ENCODE measurements at regions not wholly inside any gene's neighbourhood (a gene's known extent, or its start where the extent isn't known, plus 50 kb on each side); places are given as distances from the start of the nearest gene placed in this dataset.
"Not testable (repeated sequence)": the region's sequence is repeated elsewhere in the genome, so short reads cannot be mapped to it uniquely, and the experiment has no call there.

GRCh38 chr4:45007508-45007907 lies 281.2 kb upstream of the GNPDA2 start:
- TF ChIP-seq POLR2A (IDR thresholded peaks at IDR 0.05; ENCODE audit: low read depth, low read length): no peak
- no peak for FAIRE-seq
- no peak for DNase-seq (ENCODE audit: insufficient read length, low spot score)

- DNase-seq (ENCODE audit: insufficient read length, low spot score): no peak
- no peak for FAIRE-seq
- no peak for TF ChIP-seq POLR2A (IDR thresholded peaks at IDR 0.05; ENCODE audit: low read depth, low read length)
Observed at GRCh38 chr4:45006078-45006477, 279.7 kb upstream of the GNPDA2 start.

GRCh38 chr4:45004847-45005565 lies 278.6 kb upstream of the GNPDA2 start:
- FAIRE-seq (no peak), DNase-seq (ENCODE audit: insufficient read length, low spot score) (no peak)
- no peak for TF ChIP-seq POLR2A (IDR thresholded peaks at IDR 0.05; ENCODE audit: low read depth, low read length)

GRCh38 chr4:45004326-45004725 lies 278.0 kb upstream of the GNPDA2 start:
- FAIRE-seq: no peak

GRCh38 chr4:44996276-44996845 lies 270.0 kb upstream of the GNPDA2 start:
- DNase-seq (ENCODE audit: insufficient read length, low spot score): no peak
- no peak for FAIRE-seq
- TF ChIP-seq POLR2A (IDR thresholded peaks at IDR 0.05; ENCODE audit: low read depth, low read length): no peak

More at GRCh38 chr4:45004326-45004725, 278.0 kb upstream of the GNPDA2 start:
- no peak for TF ChIP-seq POLR2A (IDR thresholded peaks at IDR 0.05; ENCODE audit: low read depth, low read length)
- DNase-seq (ENCODE audit: insufficient read length, low spot score): no peak

- DNase-seq (ENCODE audit: insufficient read length, low spot score) (no peak), FAIRE-seq (no peak)
- TF ChIP-seq POLR2A (IDR thresholded peaks at IDR 0.05; ENCODE audit: low read depth, low read length): no peak
Observed at GRCh38 chr4:44988011-44988410, 261.7 kb upstream of the GNPDA2 start.

GRCh38 chr4:44985938-44986337 lies 259.6 kb upstream of the GNPDA2 start:
- DNase-seq (ENCODE audit: insufficient read length, low spot score) (no peak), FAIRE-seq (no peak)
- no peak for TF ChIP-seq POLR2A (IDR thresholded peaks at IDR 0.05; ENCODE audit: low read depth, low read length)

- no peak for DNase-seq (ENCODE audit: insufficient read length, low spot score)
Observed at GRCh38 chr4:44985152-44985551, 258.8 kb upstream of the GNPDA2 start.

GRCh38 chr4:44984083-44984482 lies 257.7 kb upstream of the GNPDA2 start:
- no peak for FAIRE-seq
- no peak for DNase-seq (ENCODE audit: insufficient read length, low spot score)
- TF ChIP-seq POLR2A (IDR thresholded peaks at IDR 0.05; ENCODE audit: low read depth, low read length): no peak

More at GRCh38 chr4:44985152-44985551, 258.8 kb upstream of the GNPDA2 start:
- no peak for FAIRE-seq
- TF ChIP-seq POLR2A (IDR thresholded peaks at IDR 0.05; ENCODE audit: low read depth, low read length): no peak

- DNase-seq (ENCODE audit: insufficient read length, low spot score) (no peak), FAIRE-seq (no peak)
- no peak for TF ChIP-seq POLR2A (IDR thresholded peaks at IDR 0.05; ENCODE audit: low read depth, low read length)
Observed at GRCh38 chr4:44983083-44983482, 256.7 kb upstream of the GNPDA2 start.

GRCh38 chr4:44978020-44978419 lies 251.7 kb upstream of the GNPDA2 start:
- DNase-seq (ENCODE audit: insufficient read length, low spot score): no peak
- FAIRE-seq: no peak
- no peak for TF ChIP-seq POLR2A (IDR thresholded peaks at IDR 0.05; ENCODE audit: low read depth, low read length)

GRCh38 chr4:44965435-44966095 lies 239.2 kb upstream of the GNPDA2 start:
- no peak for FAIRE-seq
- DNase-seq (ENCODE audit: insufficient read length, low spot score): no peak
- TF ChIP-seq POLR2A (IDR thresholded peaks at IDR 0.05; ENCODE audit: low read depth, low read length): no peak

GRCh38 chr4:44964086-44964485 lies 237.7 kb upstream of the GNPDA2 start:
- not testable (repeated sequence) for FAIRE-seq; DNase-seq (ENCODE audit: insufficient read length, low spot score)

- FAIRE-seq: no peak
- DNase-seq (ENCODE audit: insufficient read length, low spot score): no peak
- TF ChIP-seq POLR2A (IDR thresholded peaks at IDR 0.05; ENCODE audit: low read depth, low read length): no peak
Observed at GRCh38 chr4:44961001-44961755, 234.8 kb upstream of the GNPDA2 start.

All from H54 (cell line).